A549 (cell line): ENCODE measurements at regions not wholly inside any gene's neighbourhood (a gene's known extent, or its start where the extent isn't known, plus 50 kb on each side); places are given as distances from the start of the nearest gene placed in this dataset.

Source experiments
- CTCF ChIP-seq: fragments of >200 bp; sonication (Bioruptor Twin); formaldehyde crosslinking; IDR thresholded peaks from 3 replicates; pipeline ENCODE4 v1.5.1; 2016
- POLR2A ChIP-seq: IDR thresholded peaks from 2 replicates; pipeline ENCODE4 v1.6.1; 2012; ENCODE audit warnings: mild to moderate bottlenecking, low read length
- ZC3H11A ChIP-seq: fragments of 450-650 bp; IDR thresholded peaks from 2 replicates; pipeline ENCODE4 v1.6.1; 2014; ENCODE audit warnings: antibody characterized with exemption, mild to moderate bottlenecking

GRCh38 chr3:197399486-197399885, 101.1 kb upstream of the DLG1 start:
- TF ChIP-seq ZC3H11A, result no peak
- TF ChIP-seq POLR2A, result no peak
- no peak for TF ChIP-seq CTCF
